GM12878 (cell line): ENCODE measurements at regions not wholly inside any gene's neighbourhood (a gene's known extent, or its start where the extent isn't known, plus 50 kb on each side); places are given as distances from the start of the nearest gene placed in this dataset.

ENCODE experiments used
- ATAC-seq: fragments of 200-7000 bp; cut with Tn5 transposase; 3 replicates; pipeline ENCODE4 v1.9.1; 2020; ENCODE audit warnings: mild to moderate bottlenecking, moderate library complexity
- BruUV-seq: library from RNA; stranded (reverse); fragments of 400-500 nt; replicated peaks from 2 replicates; lab custom pipeline; 2021; lab: Mats Ljungman, UMichigan
- CTCF ChIA-PET: fragments of 300-600 bp; sonication (Branson Sonifier 250); formaldehyde crosslinking; extraction: SDS; loops from one replicate; lab custom pipeline; 2021; ENCODE audit warnings: inconsistent platforms; lab: Yijun Ruan, JAX
- POLR2A ChIA-PET: fragments of 350-600 bp; formaldehyde crosslinking; extraction: SDS; loops from one replicate; lab custom pipeline; 2021; ENCODE audit warnings: inconsistent platforms; lab: Charles Lee
- RAD21 ChIA-PET: fragments of 300-600 bp; sonication (Branson Sonifier 250); formaldehyde crosslinking; loops from one replicate; lab custom pipeline; 2023; ENCODE audit warnings: antibody characterized with exemption; ENCODE audit not compliant: unreplicated experiment; lab: Charles Lee
- SMC1A ChIA-PET: fragments of 300-600 bp; sonication (Branson Sonifier 250); formaldehyde crosslinking; loops from one replicate; lab custom pipeline; 2023; ENCODE audit not compliant: unreplicated experiment, uncharacterized antibody; lab: Charles Lee
- DNase-seq: peaks from one replicate; pipeline ENCODE4 v3.0.0-alpha.2; 2011; ENCODE audit warnings: low read depth, low spot score
- FAIRE-seq: peaks from 3 replicates; lab custom pipeline; 2011; peaks lifted over from hg19 to GRCh38; lab: Jason Lieb, UNC
- H2AFZ ChIP-seq: 2 replicates; pipeline ENCODE4 v1.6.0; 2011; ENCODE audit warnings: low read depth, low read length, control low read depth; ENCODE audit not compliant: control insufficient read depth
- H3K27ac ChIP-seq: 2 replicates; pipeline ENCODE4 v1.5.1; 2011; ENCODE audit warnings: control low read depth; ENCODE audit not compliant: control insufficient read depth, insufficient read depth
- H3K27me3 ChIP-seq, 2 experiments: replicated peaks in 1 of 2; 2 replicates each; pipeline versions ENCODE4 v1.6.0 to v1.6.1; 2011; ENCODE audit warnings: low read length in 1 of 2; ENCODE audit not compliant: control insufficient read depth in 2 of 2, insufficient read depth in 2 of 2
- H3K36me3 ChIP-seq, 2 experiments: 2 replicates each; pipeline ENCODE4 v1.5.1; 2011; ENCODE audit warnings: low read length in 1 of 2; ENCODE audit not compliant: control insufficient read depth in 2 of 2, insufficient read depth in 2 of 2
- H3K4me1 ChIP-seq: 2 replicates; pipeline ENCODE4 v1.6.1; 2011; ENCODE audit warnings: mild to moderate bottlenecking, low read length, moderate library complexity, mixed read lengths; ENCODE audit not compliant: control insufficient read depth, insufficient read depth
- H3K4me2 ChIP-seq: 2 replicates; pipeline ENCODE4 v1.6.0; 2011; ENCODE audit warnings: control low read depth; ENCODE audit not compliant: control insufficient read depth, insufficient read depth
- H3K4me3 ChIP-seq: fragments of 200-600 bp; sonication (generic); 2 replicates; pipeline ENCODE4 v1.5.1; 2016
- H3K79me2 ChIP-seq: 2 replicates; pipeline ENCODE4 v1.6.0; 2011; ENCODE audit warnings: low read length; ENCODE audit not compliant: control insufficient read depth, insufficient read depth
- H3K9ac ChIP-seq: 2 replicates; pipeline ENCODE4 v1.8.0; 2011; ENCODE audit warnings: low read length, control low read depth, mixed read lengths; ENCODE audit not compliant: control insufficient read depth, insufficient read depth
- H3K9me3 ChIP-seq: replicated peaks from 3 replicates; pipeline ENCODE4 v1.5.1; 2011; ENCODE audit warnings: mild to moderate bottlenecking, low read length; ENCODE audit not compliant: control insufficient read depth, insufficient read depth
- H4K20me1 ChIP-seq: 2 replicates; pipeline ENCODE4 v1.6.0; 2011; ENCODE audit not compliant: control insufficient read depth, insufficient read depth
- ATF7 ChIP-seq: fragments of 450-650 bp; IDR thresholded peaks from 2 replicates; pipeline ENCODE4 v1.6.1; 2016; ENCODE audit warnings: low read depth, mild to moderate bottlenecking
- BRCA1 ChIP-seq: IDR thresholded peaks from 2 replicates; pipeline ENCODE4 v1.6.1; 2011; ENCODE audit warnings: low read depth, low read length, improper control_type of control experiment
- DPF2 ChIP-seq: fragments of 450-650 bp; IDR thresholded peaks from 2 replicates; pipeline ENCODE4 v1.6.1; 2017; ENCODE audit warnings: mild to moderate bottlenecking
- ESRRA ChIP-seq: IDR thresholded peaks from 2 replicates; pipeline ENCODE4 v1.6.1; 2012; ENCODE audit warnings: mild to moderate bottlenecking, low read length, improper control_type of control experiment
- HCFC1 ChIP-seq: fragments of 150-350 bp; IDR thresholded peaks from 2 replicates; pipeline ENCODE4 v1.6.1; 2014; ENCODE audit warnings: low read length
- HDAC6 ChIP-seq: fragments of 200-600 bp; sonication (generic); IDR thresholded peaks from one replicate; pipeline ENCODE4 v1.8.0; 2017; ENCODE audit warnings: antibody characterized with exemption; ENCODE audit not compliant: unreplicated experiment
- IRF4 ChIP-seq: IDR thresholded peaks from 2 replicates; pipeline ENCODE4 v1.6.1; 2011; ENCODE audit warnings: low read depth, low read length
- KDM1A ChIP-seq: fragments of 200-600 bp; sonication (generic); IDR thresholded peaks from 2 replicates; pipeline ENCODE4 v1.6.1; 2016; ENCODE audit warnings: borderline replicate concordance
- KLF5 ChIP-seq: fragments of 450-650 bp; IDR thresholded peaks from 2 replicates; pipeline ENCODE4 v1.6.1; 2014; ENCODE audit warnings: mild to moderate bottlenecking; ENCODE audit not compliant: partially characterized antibody
- PAX5 ChIP-seq: IDR thresholded peaks from 2 replicates; pipeline ENCODE4 v1.6.1; 2011; ENCODE audit warnings: low read depth, low read length, borderline replicate concordance
- PAX8 ChIP-seq: fragments of 450-650 bp; IDR thresholded peaks from 2 replicates; pipeline ENCODE4 v1.6.1; 2017; ENCODE audit warnings: mild to moderate bottlenecking, moderate library complexity
- POLR2AphosphoS5 ChIP-seq: IDR thresholded peaks from 2 replicates; pipeline ENCODE4 v1.6.1; 2011; ENCODE audit warnings: mild to moderate bottlenecking, low read length, inconsistent platforms
- SREBF2 ChIP-seq: IDR thresholded peaks from 2 replicates; pipeline ENCODE4 v1.6.1; 2012; ENCODE audit warnings: mild to moderate bottlenecking, low read length
- SRF ChIP-seq, 2 experiments: IDR thresholded peaks; 2 replicates each; pipeline ENCODE4 v1.6.1; 2011; ENCODE audit warnings: low read depth in 2 of 2, low read length in 2 of 2, mild to moderate bottlenecking in 1 of 2, moderate library complexity in 1 of 2
- USF2 ChIP-seq: IDR thresholded peaks from 2 replicates; pipeline ENCODE4 v1.6.1; 2011; ENCODE audit warnings: low read depth, low read length, improper control_type of control experiment, borderline replicate concordance
- WGBS: methylation state at CpG from one replicate; pipeline ENCODE4 v1.1.6; 2016; ENCODE audit warnings: low lambda C conversion rate; ENCODE audit not compliant: insufficient replicate concordance, insufficient coverage; ENCODE audit errors: missing lambda C conversion rate; 5-methylcytosine and 5-hydroxymethylcytosine counted together
- in situ Hi-C: fragments of 300-500 bp; cut with MboI; formaldehyde crosslinking; loops from 9 replicates; pipeline ENCODE4 v1.14.3; 2018; ENCODE audit warnings: mixed read lengths
- intact Hi-C: fragments of 100-400 bp; cut with micrococcal nuclease; formaldehyde crosslinking; loops from one replicate; pipeline ENCODE4 v1.14.2; 2022; ENCODE audit not compliant: unreplicated experiment

GRCh38 chr20:40575851-40576250 is 113.2 kb downstream of the MAFB start:
- no peaks in the 10 kb centered on the region for H3K36me3 ChIP-seq
- no peak overlapping the region for H3K4me2 ChIP-seq
- in situ Hi-C loops, result no loop called here
- intact Hi-C loops, result no loop called here
- H3K4me3 ChIP-seq, result no peak overlapping the region
- SMC1A ChIA-PET, result no interaction called here
- no peaks in the 10 kb centered on the region; a peak in 1 of 4 replicates for H3K27me3 ChIP-seq
- no peaks in the 10 kb centered on the region for H3K79me2 ChIP-seq
- CTCF ChIA-PET, result no interaction called here
- DNase-seq (no peak), ATAC-seq (no peak), FAIRE-seq (no peak)
- TF ChIP-seq BRCA1, result no peak
- no peak for TF ChIP-seq USF2
- TF ChIP-seq ESRRA, result no peak
- TF ChIP-seq DPF2, result no peak
- TF ChIP-seq POLR2AphosphoS5, result no peak
- TF ChIP-seq HDAC6, result no peak
- no peak for TF ChIP-seq ATF7
- no peak for TF ChIP-seq PAX5
- TF ChIP-seq PAX8, result no peak
- TF ChIP-seq KLF5, result no peak
- no peak for TF ChIP-seq KDM1A
- TF ChIP-seq SREBF2, result no peak
- no peak for TF ChIP-seq HCFC1
- TF ChIP-seq IRF4, result no peak
- TF ChIP-seq SRF (IDR thresholded peaks at IDR 0.05; ENCODE audit: low read depth in 2 of 2, low read length in 2 of 2), result no peak
- no peaks in the 10 kb centered on the region for H4K20me1 ChIP-seq
- H3K9ac ChIP-seq, result no peak overlapping the region
- RAD21 ChIA-PET, result no interaction called here
- POLR2A ChIA-PET, result no interaction called here
- 2% methylated on average over 4 of the region's 4 CpGs for WGBS
- BruUV-seq, result no TSS peak
- no peak overlapping the region for H2AFZ ChIP-seq
- H3K4me1 ChIP-seq, result no peaks in the 10 kb centered on the region
- no peak overlapping the region for H3K27ac ChIP-seq
- no peaks in the 10 kb centered on the region for H3K9me3 ChIP-seq
